IMR-90 (cell line): ENCODE measurements at regions not wholly inside any gene's neighbourhood (a gene's known extent, or its start where the extent isn't known, plus 50 kb on each side); places are given as distances from the start of the nearest gene placed in this dataset.

Experiments used
- ATAC-seq: fragments of 200-7000 bp; cut with Tn5 transposase; 2 replicates; pipeline ENCODE4 v1.9.1; 2020; ENCODE audit warnings: low read depth, mild to moderate bottlenecking, moderate library complexity
- BruUV-seq: library from RNA; stranded (reverse); fragments of 400-500 nt; replicated peaks from 2 replicates; lab custom pipeline; 2021; lab: Mats Ljungman, UMichigan
- CTCF ChIA-PET: fragments of 300-600 bp; formaldehyde crosslinking; extraction: SDS; loops from one replicate; lab custom pipeline; 2021; ENCODE audit warnings: antibody characterized with exemption; lab: Yijun Ruan, JAX
- POLR2A ChIA-PET: fragments of 300-600 bp; sonication (Branson Sonifier 250); formaldehyde crosslinking; loops from one replicate; lab custom pipeline; 2022; ENCODE audit warnings: antibody characterized with exemption; ENCODE audit not compliant: unreplicated experiment; lab: Charles Lee
- DNase-seq: peaks from one replicate; pipeline ENCODE4 v3.0.0; 2013
- H2AFZ ChIP-seq: replicated peaks from 2 replicates; pipeline ENCODE3; 2013; ENCODE audit warnings: low read length, mild to moderate bottlenecking; ENCODE audit not compliant: poor library complexity
- H2AK5ac ChIP-seq: 2 replicates; pipeline ENCODE4 v1.6.1; 2013; ENCODE audit warnings: low read depth, low read length, inconsistent platforms
- H2AK9ac ChIP-seq: replicated peaks from 2 replicates; pipeline ENCODE3; 2013; ENCODE audit warnings: mild to moderate bottlenecking, low read depth, low read length, moderate library complexity; ENCODE audit not compliant: poor library complexity
- H2BK120ac ChIP-seq: 2 replicates; pipeline ENCODE4 v1.6.1; 2013; ENCODE audit warnings: low read depth, low read length, inconsistent platforms
- H2BK15ac ChIP-seq: 3 replicates; pipeline ENCODE4 v1.6.1; 2013; ENCODE audit warnings: low read depth, low read length, inconsistent platforms
- H2BK20ac ChIP-seq: 2 replicates; pipeline ENCODE4 v1.6.1; 2013; ENCODE audit warnings: low read depth, mild to moderate bottlenecking, inconsistent platforms, low read length, moderate library complexity
- H2BK5ac ChIP-seq: 2 replicates; pipeline ENCODE4 v1.6.1; 2013; ENCODE audit warnings: mild to moderate bottlenecking, low read depth, low read length, inconsistent platforms; ENCODE audit not compliant: poor library complexity, severe bottlenecking
- H3K14ac ChIP-seq: replicated peaks from 2 replicates; pipeline ENCODE4 v1.6.1; 2013; ENCODE audit warnings: low read depth, low read length, inconsistent platforms
- H3K18ac ChIP-seq: 2 replicates; pipeline ENCODE4 v1.6.1; 2013; ENCODE audit warnings: low read depth, low read length, control low read depth
- H3K23ac ChIP-seq: 2 replicates; pipeline ENCODE4 v1.6.1; 2013; ENCODE audit warnings: low read depth, low read length, inconsistent platforms
- H3K27ac ChIP-seq: 2 replicates; pipeline ENCODE4 v1.5.1; 2013; ENCODE audit warnings: mild to moderate bottlenecking, control low read depth, low read length; ENCODE audit not compliant: insufficient read depth
- H3K27me3 ChIP-seq: 2 replicates; pipeline ENCODE4 v1.6.1; 2013; ENCODE audit warnings: low read length; ENCODE audit not compliant: control insufficient read depth, insufficient read depth
- H3K36me3 ChIP-seq: 2 replicates; pipeline ENCODE4 v1.6.1; 2013; ENCODE audit warnings: low read length, mixed read lengths; ENCODE audit not compliant: control insufficient read depth, insufficient read depth
- H3K4ac ChIP-seq: 2 replicates; pipeline ENCODE4 v1.6.1; 2013; ENCODE audit warnings: low read depth, low read length, inconsistent platforms
- H3K4me1 ChIP-seq: 2 replicates; pipeline ENCODE4 v1.6.1; 2013; ENCODE audit warnings: low read length, mixed read lengths; ENCODE audit not compliant: control insufficient read depth, insufficient read depth
- H3K4me2 ChIP-seq: 2 replicates; pipeline ENCODE4 v1.6.1; 2013; ENCODE audit warnings: low read depth, mild to moderate bottlenecking, control low read depth, low read length, moderate library complexity
- H3K4me3 ChIP-seq: 2 replicates; pipeline ENCODE4 v1.5.1; 2013; ENCODE audit warnings: low read depth, mild to moderate bottlenecking, control low read depth, low read length, moderate library complexity; ENCODE audit not compliant: insufficient read depth
- H3K56ac ChIP-seq: 2 replicates; pipeline ENCODE4 v1.6.1; 2013; ENCODE audit warnings: low read length, inconsistent platforms; ENCODE audit not compliant: insufficient read depth; ENCODE audit errors: extremely low read depth
- H3K79me1 ChIP-seq, 2 experiments: 2 replicates each; pipeline ENCODE4 v1.6.1; 2013; ENCODE audit warnings: low read length in 2 of 2, inconsistent platforms in 1 of 2, low read depth in 1 of 2
- H3K9ac ChIP-seq: 2 replicates; pipeline ENCODE4 v1.6.1; 2013; ENCODE audit warnings: low read depth, low read length, control low read depth
- H3K9me1 ChIP-seq: 2 replicates; pipeline ENCODE4 v1.6.1; 2013; ENCODE audit warnings: low read length, inconsistent platforms; ENCODE audit not compliant: insufficient read depth
- H3K9me3 ChIP-seq: 2 replicates; pipeline ENCODE4 v1.6.1; 2013; ENCODE audit warnings: low read length; ENCODE audit not compliant: control insufficient read depth, insufficient read depth
- H4K20me1 ChIP-seq: 2 replicates; pipeline ENCODE4 v1.6.1; 2013; ENCODE audit warnings: low read length, inconsistent platforms; ENCODE audit not compliant: insufficient read depth
- H4K5ac ChIP-seq: 2 replicates; pipeline ENCODE4 v1.6.1; 2013; ENCODE audit warnings: mild to moderate bottlenecking, low read depth, low read length, control low read depth
- H4K8ac ChIP-seq, 2 experiments: 2 replicates each; pipeline ENCODE4 v1.6.1; 2013; ENCODE audit warnings: low read depth in 2 of 2, low read length in 2 of 2, control low read depth in 1 of 2, inconsistent platforms in 1 of 2
- H4K91ac ChIP-seq: 2 replicates; pipeline ENCODE4 v1.6.1; 2013; ENCODE audit warnings: low read depth, low read length, inconsistent platforms; ENCODE audit not compliant: insufficient read depth
- BHLHE40 ChIP-seq: fragments of 150-350 bp; IDR thresholded peaks from 2 replicates; pipeline ENCODE4 v1.6.1; 2016; ENCODE audit warnings: mild to moderate bottlenecking, low read depth, low read length
- CEBPB ChIP-seq: IDR thresholded peaks from 2 replicates; pipeline ENCODE4 v1.6.1; 2012; ENCODE audit warnings: low read depth, low read length, improper control_type of control experiment
- CHD1 ChIP-seq: IDR thresholded peaks from 2 replicates; pipeline ENCODE4 v1.6.1; 2012; ENCODE audit warnings: low read depth, low read length, improper control_type of control experiment
- FOS ChIP-seq: fragments of 150-350 bp; IDR thresholded peaks from 2 replicates; pipeline ENCODE4 v1.6.1; 2016; ENCODE audit warnings: low read depth, low read length
- MAFK ChIP-seq: IDR thresholded peaks from 2 replicates; pipeline ENCODE4 v1.6.1; 2012; ENCODE audit warnings: low read depth, low read length, improper control_type of control experiment
- MAZ ChIP-seq: IDR thresholded peaks from 2 replicates; pipeline ENCODE4 v1.6.1; 2012; ENCODE audit warnings: low read depth, mild to moderate bottlenecking, low read length, improper control_type of control experiment, moderate library complexity, borderline replicate concordance
- MXI1 ChIP-seq: IDR thresholded peaks from 2 replicates; pipeline ENCODE4 v1.6.1; 2012; ENCODE audit warnings: low read depth, mild to moderate bottlenecking, low read length, moderate library complexity, borderline replicate concordance
- NFE2L2 ChIP-seq: fragments of 150-350 bp; IDR thresholded peaks from 2 replicates; pipeline ENCODE4 v1.6.1; 2016; ENCODE audit warnings: low read depth, mild to moderate bottlenecking, low read length
- POLR2A ChIP-seq: IDR thresholded peaks from 2 replicates; pipeline ENCODE4 v1.6.1; 2012; ENCODE audit warnings: mild to moderate bottlenecking, low read depth, low read length
- RAD21 ChIP-seq: IDR thresholded peaks from 2 replicates; pipeline ENCODE4 v1.6.1; 2012; ENCODE audit warnings: low read length, improper control_type of control experiment
- RCOR1 ChIP-seq: IDR thresholded peaks from 2 replicates; pipeline ENCODE4 v1.6.1; 2012; ENCODE audit warnings: mild to moderate bottlenecking, low read length, improper control_type of control experiment; ENCODE audit not compliant: insufficient replicate concordance
- RFX5 ChIP-seq: IDR thresholded peaks from 2 replicates; pipeline ENCODE4 v1.8.0; 2012; ENCODE audit warnings: low read depth, mild to moderate bottlenecking, low read length, moderate library complexity
- SMC3 ChIP-seq: fragments of 150-350 bp; IDR thresholded peaks from 2 replicates; pipeline ENCODE4 v1.6.1; 2016; ENCODE audit warnings: low read depth, mild to moderate bottlenecking, antibody characterized with exemption, low read length, moderate library complexity
- USF2 ChIP-seq: fragments of 150-350 bp; IDR thresholded peaks from 2 replicates; pipeline ENCODE4 v1.6.1; 2017; ENCODE audit warnings: mild to moderate bottlenecking, antibody characterized with exemption, low read length, low read depth
- WGBS, 2 experiments: methylation state at CpG; one replicate each; pipeline versions ENCODE4 v1.1.5 to v1.1.7; 2013; ENCODE audit warnings: missing lambda C conversion rate in 2 of 2; ENCODE audit not compliant: insufficient read length in 1 of 2; ENCODE audit errors: extremely low coverage in 2 of 2; 5-methylcytosine and 5-hydroxymethylcytosine counted together
- dilution Hi-C: fragments of 300-500 bp; cut with HindIII; formaldehyde crosslinking; loops from one replicate; pipeline ENCODE4 v1.14.3; 2018; ENCODE audit warnings: low sequenced_read_pairs; ENCODE audit not compliant: unreplicated experiment
- in situ Hi-C: fragments of 300-500 bp; cut with MboI; formaldehyde crosslinking; loops from 3 replicates; pipeline ENCODE4 v1.14.3; 2019; ENCODE audit warnings: low sequenced_read_pairs, inconsistent platforms, mixed read lengths
- intact Hi-C: fragments of 100-400 bp; cut with micrococcal nuclease; formaldehyde crosslinking; loops from 2 replicates; pipeline ENCODE4 v1.10.0; 2022
- TF ChIP-seq, protein P1 (sequence below): conservative IDR thresholded peaks from 2 replicates; pipeline ENCODE4 v1.5.1; 2012; ENCODE audit warnings: mild to moderate bottlenecking, low read depth, low read length, improper control_type of control experiment
- TF ChIP-seq, protein P2 (sequence below): fragments of 150-350 bp; IDR thresholded peaks from 2 replicates; pipeline ENCODE4 v1.6.1; 2016; ENCODE audit warnings: low read depth, mild to moderate bottlenecking, low read length, moderate library complexity, borderline replicate concordance

DNA sequence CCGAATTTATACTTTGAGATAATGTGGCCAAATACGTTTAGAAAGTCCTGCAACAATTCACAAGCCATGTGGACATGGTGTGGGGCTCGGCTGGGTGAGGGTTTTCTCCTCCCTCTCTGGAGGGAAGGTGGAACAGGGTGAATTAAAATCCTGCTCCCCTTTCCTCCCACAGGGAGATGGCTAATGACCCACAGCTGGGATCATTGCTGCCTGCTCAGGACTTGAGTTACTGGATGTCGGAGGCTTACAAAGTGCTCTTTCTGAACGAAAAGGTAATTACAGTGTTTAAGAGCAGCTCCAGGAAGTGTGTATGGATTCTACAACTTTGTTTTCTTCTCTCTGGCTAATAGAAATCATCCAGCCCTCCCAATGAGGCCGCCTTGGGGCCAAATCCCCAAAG, 97.9 kb upstream of the ALKAL2 start:
- ATAC-seq (no peak), DNase-seq (no peak)
- Histone ChIP-seq H3K4me1 (no peaks in the 10 kb centered on the region), H3K27me3 (no peaks in the 10 kb centered on the region), H3K23ac (no peak overlapping the region), H2BK120ac (no peak overlapping the region), H3K9me3 (peaks cover 34% of the 10 kb centered on the region), H2BK15ac (no peak overlapping the region), H3K36me3 (no peaks in the 10 kb centered on the region), H4K91ac (no peak overlapping the region), H3K9me1 (no peaks in the 10 kb centered on the region), H2AK5ac (no peak overlapping the region), H3K14ac (no peak overlapping the region), H4K8ac (no peak overlapping the region), H3K9ac (no peak overlapping the region), H3K4ac (no peak overlapping the region), H2AK9ac (no peak overlapping the region), H2AFZ (no peak overlapping the region), H4K5ac (no peak overlapping the region), H3K79me1 (no peaks in the 10 kb centered on the region), H3K27ac (no peak overlapping the region), H4K20me1 (no peaks in the 10 kb centered on the region), H3K4me2 (no peak overlapping the region), H3K18ac (no peak overlapping the region), H3K56ac (no peak overlapping the region), H2BK5ac (no peak overlapping the region), H3K4me3 (no peak overlapping the region), H2BK20ac (no peak overlapping the region)
- intact Hi-C loops (no loop called here), dilution Hi-C loops (no loop called here), in situ Hi-C loops (no loop called here)
- ChIA-PET POLR2A (no interaction called here), CTCF (no interaction called here)
- no CpG with 5 or more reads among the region's 6 CpGs for WGBS, 2 experiments
- TF ChIP-seq RCOR1 = no peak
- TF ChIP-seq CEBPB = no peak
- no peak for TF ChIP-seq MXI1
- no peak for TF ChIP-seq POLR2A
- TF ChIP-seq USF2 = no peak
- TF ChIP-seq, protein P1, sequence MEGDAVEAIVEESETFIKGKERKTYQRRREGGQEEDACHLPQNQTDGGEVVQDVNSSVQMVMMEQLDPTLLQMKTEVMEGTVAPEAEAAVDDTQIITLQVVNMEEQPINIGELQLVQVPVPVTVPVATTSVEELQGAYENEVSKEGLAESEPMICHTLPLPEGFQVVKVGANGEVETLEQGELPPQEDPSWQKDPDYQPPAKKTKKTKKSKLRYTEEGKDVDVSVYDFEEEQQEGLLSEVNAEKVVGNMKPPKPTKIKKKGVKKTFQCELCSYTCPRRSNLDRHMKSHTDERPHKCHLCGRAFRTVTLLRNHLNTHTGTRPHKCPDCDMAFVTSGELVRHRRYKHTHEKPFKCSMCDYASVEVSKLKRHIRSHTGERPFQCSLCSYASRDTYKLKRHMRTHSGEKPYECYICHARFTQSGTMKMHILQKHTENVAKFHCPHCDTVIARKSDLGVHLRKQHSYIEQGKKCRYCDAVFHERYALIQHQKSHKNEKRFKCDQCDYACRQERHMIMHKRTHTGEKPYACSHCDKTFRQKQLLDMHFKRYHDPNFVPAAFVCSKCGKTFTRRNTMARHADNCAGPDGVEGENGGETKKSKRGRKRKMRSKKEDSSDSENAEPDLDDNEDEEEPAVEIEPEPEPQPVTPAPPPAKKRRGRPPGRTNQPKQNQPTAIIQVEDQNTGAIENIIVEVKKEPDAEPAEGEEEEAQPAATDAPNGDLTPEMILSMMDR = no peak
- TF ChIP-seq NFE2L2 = no peak
- no peak for TF ChIP-seq FOS
- TF ChIP-seq RAD21 = no peak
- TF ChIP-seq CHD1 = no peak
- no peak for TF ChIP-seq BHLHE40
- no peak for TF ChIP-seq MAFK
- TF ChIP-seq, protein P2, sequence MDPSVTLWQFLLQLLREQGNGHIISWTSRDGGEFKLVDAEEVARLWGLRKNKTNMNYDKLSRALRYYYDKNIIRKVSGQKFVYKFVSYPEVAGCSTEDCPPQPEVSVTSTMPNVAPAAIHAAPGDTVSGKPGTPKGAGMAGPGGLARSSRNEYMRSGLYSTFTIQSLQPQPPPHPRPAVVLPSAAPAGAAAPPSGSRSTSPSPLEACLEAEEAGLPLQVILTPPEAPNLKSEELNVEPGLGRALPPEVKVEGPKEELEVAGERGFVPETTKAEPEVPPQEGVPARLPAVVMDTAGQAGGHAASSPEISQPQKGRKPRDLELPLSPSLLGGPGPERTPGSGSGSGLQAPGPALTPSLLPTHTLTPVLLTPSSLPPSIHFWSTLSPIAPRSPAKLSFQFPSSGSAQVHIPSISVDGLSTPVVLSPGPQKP = no peak
- no peak for TF ChIP-seq SMC3
- no peak for TF ChIP-seq MAZ
- no peak for TF ChIP-seq RFX5
- no TSS peak for BruUV-seq
